K562 (cell line): ENCODE measurements at regions not wholly inside any gene's neighbourhood (a gene's known extent, or its start where the extent isn't known, plus 50 kb on each side); places are given as distances from the start of the nearest gene placed in this dataset.

ENCODE experiments used
- ATAC-seq: fragments of 200-7000 bp; cut with Tn5 transposase; 3 replicates; pipeline ENCODE4 v1.9.1; 2020; ENCODE audit warnings: moderate library complexity
- BruUV-seq: library from RNA; stranded (reverse); fragments of 400-500 nt; replicated peaks from 2 replicates; lab custom pipeline; 2021; lab: Mats Ljungman, UMichigan
- CTCF ChIA-PET: fragments of 300-600 bp; formaldehyde crosslinking; extraction: SDS; loops from one replicate; lab custom pipeline; 2021; ENCODE audit warnings: low intra/inter-chr PET ratio; lab: Yijun Ruan, JAX
- POLR2A ChIA-PET: fragments of 300-600, 350-650 bp; sonication (Branson Sonifier 250); formaldehyde crosslinking; extraction: SDS; loops from one replicate; lab custom pipeline; 2021; ENCODE audit warnings: antibody characterized with exemption, inconsistent platforms; lab: Yijun Ruan, JAX
- DNase-seq, 4 experiments: peaks; one replicate each; pipeline versions ENCODE4 v3.0.0 to v3.0.0-alpha.2; 2011 to 2018; ENCODE audit warnings: low spot score in 3 of 4, mixed read lengths in 3 of 4; ENCODE audit errors: extremely low read depth in 1 of 4
- FAIRE-seq: peaks from 2 replicates; lab custom pipeline; 2011; peaks lifted over from hg19 to GRCh38; lab: Jason Lieb, UNC
- H2AFZ ChIP-seq: 2 replicates; pipeline ENCODE4 v1.6.0; 2011; ENCODE audit warnings: low read depth, low read length, control low read depth, inconsistent platforms
- H3K27ac ChIP-seq: fragments of 200-600 bp; 3 replicates; pipeline ENCODE4 v1.8.0; 2011; ENCODE audit warnings: low read depth, mild to moderate bottlenecking, control low read depth, inconsistent platforms, low read length, moderate library complexity, mixed read lengths; ENCODE audit errors: extremely low read depth
- H3K27me3 ChIP-seq, 2 experiments: fragments of 300-600 bp in 1 of 2; 2 replicates in 1 of 2; 3 replicates in 1 of 2; pipeline versions ENCODE4 v1.6.0 to v1.8.0; 2011; ENCODE audit warnings: inconsistent platforms in 2 of 2, low read length in 2 of 2, mild to moderate bottlenecking in 1 of 2, mixed read lengths in 1 of 2, moderate library complexity in 1 of 2; ENCODE audit not compliant: control insufficient read depth in 2 of 2, insufficient read depth in 2 of 2
- H3K36me3 ChIP-seq: fragments of 300-600 bp; 3 replicates; pipeline ENCODE4 v1.8.0; 2011; ENCODE audit warnings: mild to moderate bottlenecking, low read length, inconsistent platforms; ENCODE audit not compliant: control insufficient read depth, insufficient read depth
- H3K4me1 ChIP-seq, 2 experiments: fragments of 200-600 bp in 1 of 2; replicated peaks in 1 of 2; 2 replicates in 1 of 2; 3 replicates in 1 of 2; pipeline versions ENCODE4 v1.5.1 to v1.8.0; 2011; ENCODE audit warnings: inconsistent platforms in 2 of 2, low read length in 2 of 2, mild to moderate bottlenecking in 1 of 2, mixed read lengths in 1 of 2, moderate library complexity in 1 of 2; ENCODE audit not compliant: control insufficient read depth in 2 of 2, insufficient read depth in 2 of 2
- H3K4me2 ChIP-seq: 2 replicates; pipeline ENCODE4 v1.6.1; 2011; ENCODE audit warnings: low read length, control low read depth, inconsistent platforms, mixed read lengths; ENCODE audit not compliant: insufficient read depth
- H3K4me3 ChIP-seq: fragments of 200-600 bp; sonication (generic), shearing (Covaris generic); 2 replicates; pipeline ENCODE4 v1.5.1; 2016; ENCODE audit warnings: control low read depth, inconsistent platforms
- H3K79me2 ChIP-seq: fragments of 200-600 bp; 3 replicates; pipeline ENCODE4 v1.8.0; 2011; ENCODE audit warnings: low read length, inconsistent platforms; ENCODE audit not compliant: control insufficient read depth, insufficient read depth
- H3K9ac ChIP-seq, 2 experiments: 2 replicates each; pipeline versions ENCODE4 v1.6.0 to v1.6.1; 2011; ENCODE audit warnings: low read depth in 2 of 2, low read length in 2 of 2, control low read depth in 1 of 2, inconsistent platforms in 1 of 2, mild to moderate bottlenecking in 1 of 2, mixed read lengths in 1 of 2; ENCODE audit not compliant: insufficient read depth in 1 of 2
- H3K9me1 ChIP-seq: one replicate; pipeline ENCODE4 v1.6.0; 2011; ENCODE audit warnings: inconsistent platforms, mild to moderate bottlenecking, low read length, moderate library complexity; ENCODE audit not compliant: control insufficient read depth, insufficient read depth
- H3K9me3 ChIP-seq: replicated peaks from 2 replicates; pipeline ENCODE4 v1.5.1; 2011; ENCODE audit warnings: low read depth, low read length, inconsistent platforms; ENCODE audit not compliant: control insufficient read depth, insufficient read depth
- H4K20me1 ChIP-seq: replicated peaks from 2 replicates; pipeline ENCODE4 v1.6.1; 2011; ENCODE audit warnings: low read length, inconsistent platforms, mixed read lengths; ENCODE audit not compliant: control insufficient read depth, insufficient read depth
- EZH2 ChIP-seq: IDR thresholded peaks from 2 replicates; pipeline ENCODE4 v1.6.1; 2012; ENCODE audit warnings: low read depth, mild to moderate bottlenecking, inconsistent platforms, low read length, borderline replicate concordance
- KDM1A ChIP-seq, 2 experiments: fragments of 450-650 bp; IDR thresholded peaks; 2 replicates each; pipeline ENCODE4 v1.6.1; 2016; ENCODE audit warnings: mild to moderate bottlenecking in 2 of 2
- LEF1 ChIP-seq: fragments of 450-650 bp; IDR thresholded peaks from 2 replicates; pipeline ENCODE4 v1.6.1; 2016; ENCODE audit warnings: mild to moderate bottlenecking
- NCOR1 ChIP-seq: fragments of 450-650 bp; IDR thresholded peaks from 2 replicates; pipeline ENCODE4 v1.6.1; 2016; ENCODE audit warnings: mild to moderate bottlenecking, moderate library complexity
- NFE2L1 ChIP-seq: fragments of 450-650 bp; IDR thresholded peaks from 2 replicates; pipeline ENCODE4 v1.6.1; 2016; ENCODE audit warnings: missing genetic modification characterization, low read depth, mild to moderate bottlenecking, missing compliant biosample characterization, moderate library complexity, borderline replicate concordance
- NFYB ChIP-seq: IDR thresholded peaks from 2 replicates; pipeline ENCODE4 v1.6.1; 2011; ENCODE audit warnings: mild to moderate bottlenecking, moderate library complexity; ENCODE audit not compliant: insufficient read length; ENCODE audit errors: extremely low read depth
- RBM14 ChIP-seq: fragments of 200-400 bp; formaldehyde crosslinking; IDR thresholded peaks from 2 replicates; pipeline ENCODE4 v1.6.1; 2018; ENCODE audit warnings: low read depth, mild to moderate bottlenecking, low read length, moderate library complexity, borderline replicate concordance; ENCODE audit not compliant: insufficient read depth
- TBP ChIP-seq: optimal IDR thresholded peaks from 2 replicates; pipeline ENCODE3; 2011; ENCODE audit warnings: low read depth, low read length, improper control_type of control experiment
- THRAP3 ChIP-seq: fragments of 450-650 bp; IDR thresholded peaks from 2 replicates; pipeline ENCODE4 v1.6.1; 2016; ENCODE audit warnings: mild to moderate bottlenecking, inconsistent platforms, borderline replicate concordance
- ZBTB7A ChIP-seq: IDR thresholded peaks from 2 replicates; pipeline ENCODE4 v1.6.1; 2011; ENCODE audit warnings: low read depth, mild to moderate bottlenecking, low read length, moderate library complexity, borderline replicate concordance; ENCODE audit not compliant: control insufficient read depth
- ZNF431 ChIP-seq: sonication (generic); formaldehyde crosslinking; IDR thresholded peaks from 2 replicates; pipeline ENCODE4 v1.8.0; 2022; ENCODE audit warnings: mild to moderate bottlenecking, missing genetic modification reagents
- ZNF551 ChIP-seq: fragments of 250-450 bp; sonication (Bioruptor Pico); IDR thresholded peaks from 2 replicates; pipeline ENCODE4 v1.5.0; 2021; ENCODE audit warnings: mild to moderate bottlenecking, moderate library complexity
- ZNF696 ChIP-seq: fragments of 250-450 bp; sonication (Bioruptor Pico); conservative IDR thresholded peaks from 2 replicates; pipeline ENCODE4 v1.4.0; 2020; ENCODE audit warnings: mild to moderate bottlenecking, moderate library complexity
- ZSCAN32 ChIP-seq: fragments of 450-650 bp; formaldehyde crosslinking; IDR thresholded peaks from 2 replicates; pipeline ENCODE4 v1.4.0; 2020; ENCODE audit warnings: mild to moderate bottlenecking, moderate library complexity
- WGBS: fragments of 100-300 bp; shearing (Covaris generic); methylation state at CpG from one replicate; pipeline ENCODE4 v1.1.6; 2016; ENCODE audit warnings: low coverage, mixed read lengths; ENCODE audit not compliant: insufficient coverage; ENCODE audit errors: missing lambda C conversion rate; 5-methylcytosine and 5-hydroxymethylcytosine counted together
- in situ Hi-C: fragments of 300-500 bp; cut with MboI; formaldehyde crosslinking; loops from 4 replicates; pipeline ENCODE4 v1.15.0; 2018; ENCODE audit warnings: inconsistent platforms, mixed read lengths
- intact Hi-C: fragments of 100-400 bp; cut with micrococcal nuclease; formaldehyde crosslinking; loops from 2 replicates; pipeline ENCODE4 v1.14.2; 2022

DNA sequence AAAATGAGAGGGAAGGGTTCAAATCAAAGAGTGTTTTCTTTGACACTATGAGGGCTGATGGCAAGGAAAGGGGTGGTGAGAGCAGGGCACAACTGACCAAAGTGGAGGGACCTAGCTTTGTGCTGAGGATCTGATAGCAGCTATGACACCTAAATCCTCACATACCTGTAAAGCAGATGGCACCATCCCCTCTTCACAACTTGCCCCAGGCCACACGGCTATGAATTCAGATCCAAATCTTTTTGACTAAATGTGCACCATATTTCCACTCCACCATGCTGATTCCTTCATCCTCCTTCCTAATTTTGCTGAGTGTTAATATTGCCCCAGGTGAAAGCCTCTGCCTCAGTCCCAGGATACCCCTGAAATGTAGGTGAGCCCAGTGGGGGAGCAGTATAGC lies 385.7 kb downstream of the PLPP3 start:
- ChIA-PET POLR2A (no interaction called here), CTCF (no interaction called here)
- Histone ChIP-seq H3K4me2 (no peak overlapping the region), H3K27ac (no peak overlapping the region), H3K27me3 (no peaks in the 10 kb centered on the region), H3K9me1 (no peaks in the 10 kb centered on the region), H4K20me1 (no peaks in the 10 kb centered on the region), H2AFZ (no peak overlapping the region), H3K9me3 (no peaks in the 10 kb centered on the region), H3K79me2 (no peaks in the 10 kb centered on the region), H3K36me3 (no peaks in the 10 kb centered on the region), H3K9ac (no peak overlapping the region), H3K4me1 (no peaks in the 10 kb centered on the region), H3K4me3 (no peak overlapping the region)
- in situ Hi-C loops (no loop called here), intact Hi-C loops (no loop called here)
- 0% methylated on average over 1 of the region's 1 CpG for WGBS
- no peak for ATAC-seq
- no peak for TF ChIP-seq RBM14
- TF ChIP-seq ZSCAN32 = no peak
- TF ChIP-seq NFE2L1 (tag) = no peak
- TF ChIP-seq ZBTB7A = no peak
- TF ChIP-seq ZNF431 (CRISPR knock-in tag) = no peak
- TF ChIP-seq ZNF696 = no peak
- no peak for TF ChIP-seq EZH2
- no peak for TF ChIP-seq NCOR1
- no peak for TF ChIP-seq TBP
- no peak for TF ChIP-seq LEF1
- no peak for TF ChIP-seq NFYB
- TF ChIP-seq THRAP3 = no peak
- no peak for TF ChIP-seq ZNF551
- TF ChIP-seq KDM1A (IDR thresholded peaks at IDR 0.05) = no peak
- no peak for DNase-seq
- no peak for FAIRE-seq
- BruUV-seq = no TSS peak
